H9 (cell line): ENCODE measurements at regions not wholly inside any gene's neighbourhood (a gene's known extent, or its start where the extent isn't known, plus 50 kb on each side); places are given as distances from the start of the nearest gene placed in this dataset.
"Not testable (repeated sequence)": the region's sequence is repeated elsewhere in the genome, so short reads cannot be mapped to it uniquely, and the experiment has no call there.

ENCODE experiments used
- DNase-seq: peaks from one replicate; pipeline ENCODE4 v3.0.0-alpha.2; 2017
- H2AFZ ChIP-seq: one replicate; pipeline ENCODE4 v1.6.1; 2013; ENCODE audit warnings: mild to moderate bottlenecking, low read length, control low read depth, moderate library complexity
- H2AK5ac ChIP-seq: 2 replicates; pipeline ENCODE4 v1.6.1; 2013; ENCODE audit warnings: low read length, control low read depth, mixed read lengths; ENCODE audit not compliant: insufficient read length
- H2BK120ac ChIP-seq: one replicate; pipeline ENCODE4 v1.6.1; 2013; ENCODE audit warnings: low read depth, mild to moderate bottlenecking, low read length, control low read depth, inconsistent platforms; ENCODE audit not compliant: poor library complexity, severe bottlenecking
- H2BK12ac ChIP-seq: 2 replicates; pipeline ENCODE4 v1.6.1; 2013; ENCODE audit warnings: low read length, control low read depth, mixed read lengths, low read depth; ENCODE audit not compliant: insufficient read length
- H2BK15ac ChIP-seq: 2 replicates; pipeline ENCODE4 v1.6.1; 2013; ENCODE audit warnings: low read depth, low read length, control low read depth
- H2BK20ac ChIP-seq: one replicate; pipeline ENCODE4 v1.6.1; 2013; ENCODE audit warnings: low read depth, mild to moderate bottlenecking, low read length, control low read depth, inconsistent platforms; ENCODE audit not compliant: poor library complexity, severe bottlenecking
- H2BK5ac ChIP-seq: 2 replicates; pipeline ENCODE4 v1.6.1; 2013; ENCODE audit warnings: low read length, control low read depth, mixed read lengths; ENCODE audit not compliant: insufficient read length
- H3K14ac ChIP-seq: 2 replicates; pipeline ENCODE4 v1.6.1; 2013; ENCODE audit warnings: low read length, control low read depth; ENCODE audit not compliant: insufficient read depth
- H3K18ac ChIP-seq: 2 replicates; pipeline ENCODE4 v1.6.1; 2013; ENCODE audit warnings: low read depth, mild to moderate bottlenecking, mixed read lengths, low read length, control low read depth; ENCODE audit not compliant: insufficient read length
- H3K23ac ChIP-seq: 2 replicates; pipeline ENCODE4 v1.6.1; 2013; ENCODE audit warnings: low read length, control low read depth, mixed read lengths, low read depth; ENCODE audit not compliant: insufficient read length
- H3K23me2 ChIP-seq: 2 replicates; pipeline ENCODE4 v1.6.1; 2013; ENCODE audit warnings: low read depth, mild to moderate bottlenecking, mixed read lengths, low read length, control low read depth; ENCODE audit not compliant: insufficient read length, poor library complexity, severe bottlenecking
- H3K27ac ChIP-seq: 2 replicates; pipeline ENCODE4 v1.5.1; 2013; ENCODE audit warnings: low read length, control low read depth, mixed read lengths, low read depth; ENCODE audit not compliant: insufficient read length
- H3K27me3 ChIP-seq: 2 replicates; pipeline ENCODE4 v1.6.1; 2013; ENCODE audit warnings: low read length, control low read depth, inconsistent platforms; ENCODE audit not compliant: insufficient read depth
- H3K4ac ChIP-seq: 2 replicates; pipeline ENCODE4 v1.6.1; 2013; ENCODE audit warnings: low read depth, mild to moderate bottlenecking, control low read depth, inconsistent platforms, low read length, moderate library complexity
- H3K4me1 ChIP-seq: 2 replicates; pipeline ENCODE4 v1.6.1; 2013; ENCODE audit warnings: low read length, control low read depth, inconsistent platforms; ENCODE audit not compliant: insufficient read depth
- H3K4me2 ChIP-seq: 2 replicates; pipeline ENCODE4 v1.6.1; 2013; ENCODE audit warnings: low read length, control low read depth, mixed read lengths; ENCODE audit not compliant: insufficient read length, insufficient read depth
- H3K56ac ChIP-seq: 2 replicates; pipeline ENCODE4 v1.6.1; 2013; ENCODE audit warnings: low read depth, mild to moderate bottlenecking, mixed read lengths, low read length, control low read depth; ENCODE audit not compliant: insufficient read length
- H3K79me1 ChIP-seq: 2 replicates; pipeline ENCODE4 v1.6.1; 2013; ENCODE audit warnings: low read depth, mild to moderate bottlenecking, moderate library complexity, low read length, control low read depth, inconsistent platforms; ENCODE audit not compliant: insufficient read depth, poor library complexity, severe bottlenecking
- H3K79me2 ChIP-seq: 2 replicates; pipeline ENCODE4 v1.6.1; 2013; ENCODE audit warnings: low read length, control low read depth, inconsistent platforms; ENCODE audit not compliant: insufficient read depth
- H3K9ac ChIP-seq: 2 replicates; pipeline ENCODE4 v1.6.1; 2013; ENCODE audit warnings: low read length, control low read depth, mixed read lengths; ENCODE audit not compliant: insufficient read length; ENCODE audit errors: extremely low read depth
- H3K9me3 ChIP-seq: one replicate; pipeline ENCODE4 v1.6.1; 2013; ENCODE audit warnings: low read depth, low read length, inconsistent platforms; ENCODE audit not compliant: control insufficient read depth
- H3T11ph ChIP-seq: one replicate; pipeline ENCODE4 v1.6.1; 2013; ENCODE audit warnings: mild to moderate bottlenecking, low read length, control low read depth, inconsistent platforms
- H4K20me1 ChIP-seq: one replicate; pipeline ENCODE4 v1.6.1; 2013; ENCODE audit not compliant: control insufficient read depth, insufficient read length, insufficient read depth
- H4K5ac ChIP-seq: 2 replicates; pipeline ENCODE4 v1.6.1; 2013; ENCODE audit warnings: low read depth, mild to moderate bottlenecking, mixed read lengths, low read length, control low read depth; ENCODE audit not compliant: insufficient read length
- H4K8ac ChIP-seq: replicated peaks from 2 replicates; pipeline ENCODE4 v1.6.1; 2013; ENCODE audit warnings: low read length, control low read depth, mixed read lengths, low read depth; ENCODE audit not compliant: insufficient read length
- H4K91ac ChIP-seq: 2 replicates; pipeline ENCODE4 v1.6.1; 2013; ENCODE audit warnings: low read depth, mild to moderate bottlenecking, moderate library complexity, mixed read lengths, low read length, control low read depth; ENCODE audit not compliant: insufficient read length
- H3K27ac Mint-ChIP-seq, 3 experiments: 2 replicates in 2 of 3; 3 replicates in 1 of 3; pipeline ENCODE4 v1.8.0; 2020 to 2021; ENCODE audit warnings: mixed read lengths in 3 of 3, mild to moderate bottlenecking in 1 of 3, moderate library complexity in 1 of 3
- H3K27me3 Mint-ChIP-seq: 2 replicates; pipeline ENCODE4 v1.8.0; 2021; ENCODE audit warnings: low read depth, mild to moderate bottlenecking, moderate library complexity, mixed read lengths
- H3K36me3 Mint-ChIP-seq, 3 experiments: 2 replicates in 2 of 3; 3 replicates in 1 of 3; pipeline ENCODE4 v1.8.0; 2020 to 2021; ENCODE audit warnings: low read depth in 3 of 3, mixed read lengths in 3 of 3; ENCODE audit not compliant: insufficient read depth in 1 of 3
- H3K4me1 Mint-ChIP-seq, 2 experiments: 2 replicates each; pipeline ENCODE4 v1.8.0; 2020; ENCODE audit warnings: mixed read lengths in 2 of 2
- H3K4me3 Mint-ChIP-seq, 2 experiments: 2 replicates in 1 of 2; 3 replicates in 1 of 2; pipeline ENCODE4 v1.8.0; 2020 to 2021; ENCODE audit warnings: mild to moderate bottlenecking in 2 of 2, mixed read lengths in 2 of 2, moderate library complexity in 1 of 2
- H3K9me3 Mint-ChIP-seq, 2 experiments: 2 replicates in 1 of 2; 3 replicates in 1 of 2; pipeline ENCODE4 v1.8.0; 2020; ENCODE audit warnings: mild to moderate bottlenecking in 2 of 2, mixed read lengths in 2 of 2, moderate library complexity in 1 of 2
- WGBS: extraction: QIAGEN DNeasy Blood & Tissue Kit; methylation state at CpG from one replicate; pipeline ENCODE4 v1.1.7; 2013; ENCODE audit warnings: missing lambda C conversion rate, low lambda C conversion rate, mixed read lengths; ENCODE audit not compliant: insufficient read length; ENCODE audit errors: extremely low coverage; 5-methylcytosine and 5-hydroxymethylcytosine counted together

- not testable (repeated sequence) for H4K5ac ChIP-seq, H3K27ac Mint-ChIP-seq, H2BK15ac ChIP-seq, H3K27me3 Mint-ChIP-seq, H3K9me3 ChIP-seq, H3T11ph ChIP-seq, DNase-seq, H3K79me1 ChIP-seq, H2BK120ac ChIP-seq, H2AK5ac ChIP-seq, H3K9me3 Mint-ChIP-seq, H3K4me1 ChIP-seq, H2BK12ac ChIP-seq, H2BK5ac ChIP-seq, H3K36me3 Mint-ChIP-seq, H3K23ac ChIP-seq, H3K4me3 Mint-ChIP-seq, H3K9ac ChIP-seq, H3K4ac ChIP-seq, H3K4me1 Mint-ChIP-seq, H3K79me2 ChIP-seq, H3K14ac ChIP-seq, H2AFZ ChIP-seq, H3K23me2 ChIP-seq, H3K27ac ChIP-seq, H3K4me2 ChIP-seq, H4K20me1 ChIP-seq, H3K56ac ChIP-seq, H3K27me3 ChIP-seq, H2BK20ac ChIP-seq, H3K18ac ChIP-seq, H4K91ac ChIP-seq, H4K8ac ChIP-seq
- no CpG with 5 or more reads among the region's 3 CpGs for WGBS
Observed at GRCh38 chr10:35263827-35264226, 72.5 kb upstream of the CCNY start.

- DNase-seq, H3K27me3 Mint-ChIP-seq, H4K91ac ChIP-seq, H4K5ac ChIP-seq, H3K4me1 Mint-ChIP-seq, H3K4me3 Mint-ChIP-seq, H3K4me1 ChIP-seq, H2BK15ac ChIP-seq, H3K27ac ChIP-seq, H3K4ac ChIP-seq, H2BK5ac ChIP-seq, H3K79me1 ChIP-seq, H3K9ac ChIP-seq, H4K20me1 ChIP-seq, H3K36me3 Mint-ChIP-seq, H3K23me2 ChIP-seq, H3K14ac ChIP-seq, H4K8ac ChIP-seq, H2BK20ac ChIP-seq, H3K18ac ChIP-seq, H3K9me3 Mint-ChIP-seq, H3K4me2 ChIP-seq, H2AFZ ChIP-seq, H2BK12ac ChIP-seq, H3K27me3 ChIP-seq, H3K27ac Mint-ChIP-seq, H3K79me2 ChIP-seq, H3T11ph ChIP-seq, H2AK5ac ChIP-seq, H2BK120ac ChIP-seq, H3K23ac ChIP-seq, H3K56ac ChIP-seq, H3K9me3 ChIP-seq: not testable (repeated sequence)
- no CpG with 5 or more reads among the region's 7 CpGs for WGBS
Observed at GRCh38 chr10:35264636-35265035, 71.7 kb upstream of the CCNY start.
